Urothelium cell line (cell line): ENCODE measurements at regions not wholly inside any gene's neighbourhood (a gene's known extent, or its start where the extent isn't known, plus 50 kb on each side); places are given as distances from the start of the nearest gene placed in this dataset.
A peak's percentile ranks its signal among the peaks of the same experiment; 100 is the strongest.

Experiments used
- DNase-seq: peaks from one replicate; pipeline ENCODE4 v3.0.0; 2011; ENCODE audit warnings: low spot score, mixed read lengths
- FAIRE-seq: peaks from 2 replicates; lab custom pipeline; 2011; peaks lifted over from hg19 to GRCh38; lab: Jason Lieb, UNC

- FAIRE-seq = peak; percentile 35
- no peak for DNase-seq
Observed at GRCh38 chr18:8458546-8459215, 150.6 kb upstream of the RAB12 start.

- DNase-seq (no peak), FAIRE-seq (peak; percentile 37)
Observed at GRCh38 chr18:8460748-8461147, 148.5 kb upstream of the RAB12 start.

GRCh38 chr18:8461544-8461943 is 147.7 kb upstream of the RAB12 start:
- FAIRE-seq = no peak

GRCh38 chr18:8462651-8463185 is 146.5 kb upstream of the RAB12 start:
- FAIRE-seq (no peak), DNase-seq (no peak)

More at GRCh38 chr18:8461544-8461943, 147.7 kb upstream of the RAB12 start:
- no peak for DNase-seq

- DNase-seq = no peak
- FAIRE-seq = no peak
Observed at GRCh38 chr18:8463791-8464190, 145.4 kb upstream of the RAB12 start.

GRCh38 chr18:8468191-8468590 is 141.0 kb upstream of the RAB12 start:
- FAIRE-seq (no peak), DNase-seq (no peak)

- FAIRE-seq = peak; percentile 75
- DNase-seq = peak; percentile 44
Observed at GRCh38 chr18:8468921-8469335, 140.3 kb upstream of the RAB12 start.

- DNase-seq (no peak), FAIRE-seq (no peak)
Observed at GRCh38 chr18:8469544-8470130, 139.6 kb upstream of the RAB12 start.

GRCh38 chr18:8471372-8471771 is 137.9 kb upstream of the RAB12 start:
- FAIRE-seq = peak; percentile 46

GRCh38 chr18:8474661-8475060 is 134.6 kb upstream of the RAB12 start:
- no peak for FAIRE-seq
- DNase-seq = no peak

More at GRCh38 chr18:8471372-8471771, 137.9 kb upstream of the RAB12 start:
- DNase-seq = no peak

- DNase-seq (no peak), FAIRE-seq (no peak)
Observed at GRCh38 chr18:8477615-8478014, 131.6 kb upstream of the RAB12 start.

- peak; percentile 94 for DNase-seq
- FAIRE-seq = peak; percentile 98
Observed at GRCh38 chr18:8478166-8478967, 130.9 kb upstream of the RAB12 start.

GRCh38 chr18:8478968-8479370 is 130.3 kb upstream of the RAB12 start:
- FAIRE-seq (peak; percentile 63), DNase-seq (no peak)

- no peak for DNase-seq
- FAIRE-seq = no peak
Observed at GRCh38 chr18:8479789-8480188, 129.4 kb upstream of the RAB12 start.

- DNase-seq (peak; percentile 83), FAIRE-seq (peak; percentile 23)
Observed at GRCh38 chr18:8480506-8481328, 128.5 kb upstream of the RAB12 start.

GRCh38 chr18:8484951-8485350 is 124.3 kb upstream of the RAB12 start:
- DNase-seq (no peak), FAIRE-seq (no peak)

GRCh38 chr18:8489761-8490160 is 119.5 kb upstream of the RAB12 start:
- no peak for FAIRE-seq
- DNase-seq = no peak

GRCh38 chr18:8491516-8491915 is 117.7 kb upstream of the RAB12 start:
- FAIRE-seq = no peak

GRCh38 chr18:8493141-8493540 is 116.1 kb upstream of the RAB12 start:
- no peak for DNase-seq
- no peak for FAIRE-seq

More at GRCh38 chr18:8491516-8491915, 117.7 kb upstream of the RAB12 start:
- DNase-seq = no peak

GRCh38 chr18:8496186-8496585 is 113.1 kb upstream of the RAB12 start:
- FAIRE-seq (no peak), DNase-seq (no peak)

GRCh38 chr18:8498905-8499304 is 110.3 kb upstream of the RAB12 start:
- FAIRE-seq (no peak), DNase-seq (no peak)
